GM18505 (cell line): ENCODE measurements at regions not wholly inside any gene's neighbourhood (a gene's known extent, or its start where the extent isn't known, plus 50 kb on each side); places are given as distances from the start of the nearest gene placed in this dataset.

Experiments
- ATAC-seq: cut with Tn5 transposase; IDR thresholded peaks from one replicate; pipeline ENCODE4 v1.9.1; 2021; ENCODE audit not compliant: unreplicated experiment
- POLR2A ChIP-seq: IDR thresholded peaks from 4 replicates; pipeline ENCODE4 v1.6.1; 2011; ENCODE audit warnings: borderline replicate concordance; ENCODE audit not compliant: insufficient read depth, insufficient read length; ENCODE audit errors: extremely low read depth

- no peak for ATAC-seq
These were observed 398.7 kb upstream of the MARCKS start for GRCh38 chr6:113458368-113459010.

DNA sequence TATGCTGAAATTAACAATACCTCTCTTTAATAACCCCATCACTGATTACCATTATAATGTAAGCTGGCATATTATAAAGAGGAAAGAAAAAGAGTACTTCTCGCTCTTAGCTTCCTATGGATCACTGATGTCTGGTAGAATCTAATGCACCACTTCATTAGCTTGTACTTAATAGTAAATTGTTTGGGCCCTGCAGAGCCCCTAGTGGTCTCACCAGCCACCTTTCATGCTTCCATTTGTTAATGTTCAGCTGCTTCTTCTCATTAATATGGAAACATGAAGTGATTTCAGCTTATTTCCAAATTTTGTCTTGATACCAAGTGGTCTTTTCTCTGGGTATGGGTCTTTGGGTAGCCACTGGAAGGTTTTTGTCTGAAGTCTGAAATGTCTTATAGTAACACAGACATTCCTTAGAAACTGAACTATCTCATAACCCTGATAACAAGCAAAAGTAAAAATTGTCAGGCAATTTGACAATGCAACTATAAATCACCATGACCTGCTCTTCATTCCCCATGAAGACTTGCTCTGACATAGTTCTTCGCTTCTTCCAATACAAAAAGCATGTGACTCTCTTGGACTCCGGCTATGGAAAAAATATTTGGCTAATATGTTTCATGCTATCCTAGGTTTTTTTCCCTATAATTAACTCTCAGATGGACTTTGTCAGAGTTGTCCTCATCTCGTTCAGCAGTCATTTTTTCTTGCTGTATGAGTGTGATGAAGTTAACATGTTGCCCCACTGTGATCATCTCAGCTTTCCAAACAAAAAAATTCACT is 395.8 kb upstream of the MARCKS start:
- TF ChIP-seq POLR2A, result no peak
- no peak for ATAC-seq

More at GRCh38 chr6:113458368-113459010, 398.7 kb upstream of the MARCKS start:
- no peak for TF ChIP-seq POLR2A

GRCh38 chr6:113464536-113464935 is 392.6 kb upstream of the MARCKS start:
- ATAC-seq, result no peak

GRCh38 chr6:113464960-113465359 is 392.2 kb upstream of the MARCKS start:
- no peak for TF ChIP-seq POLR2A
- ATAC-seq, result no peak

More at GRCh38 chr6:113464536-113464935, 392.6 kb upstream of the MARCKS start:
- TF ChIP-seq POLR2A, result no peak

DNA sequence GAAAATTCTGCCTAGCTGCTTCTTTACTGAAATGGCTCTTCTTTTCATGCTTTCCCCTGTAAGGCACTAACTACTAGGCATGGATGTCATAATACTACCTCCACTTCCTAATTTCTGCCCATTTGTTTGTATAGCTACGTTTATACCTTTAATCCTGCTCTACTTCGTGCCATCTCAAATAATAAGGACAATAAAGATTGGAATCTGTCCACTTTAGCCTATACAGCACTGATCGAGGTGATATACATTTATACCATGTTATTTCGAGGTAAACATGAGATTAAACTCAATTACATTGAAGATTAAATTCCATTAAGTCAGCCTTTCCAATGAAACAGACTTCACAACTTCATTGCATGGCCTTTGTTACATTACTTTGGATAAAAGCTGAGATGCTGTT is 390.6 kb upstream of the MARCKS start:
- TF ChIP-seq POLR2A, result no peak
- no peak for ATAC-seq

- TF ChIP-seq POLR2A, result no peak
These were observed 381.8 kb upstream of the MARCKS start for GRCh38 chr6:113475392-113475791.

DNA sequence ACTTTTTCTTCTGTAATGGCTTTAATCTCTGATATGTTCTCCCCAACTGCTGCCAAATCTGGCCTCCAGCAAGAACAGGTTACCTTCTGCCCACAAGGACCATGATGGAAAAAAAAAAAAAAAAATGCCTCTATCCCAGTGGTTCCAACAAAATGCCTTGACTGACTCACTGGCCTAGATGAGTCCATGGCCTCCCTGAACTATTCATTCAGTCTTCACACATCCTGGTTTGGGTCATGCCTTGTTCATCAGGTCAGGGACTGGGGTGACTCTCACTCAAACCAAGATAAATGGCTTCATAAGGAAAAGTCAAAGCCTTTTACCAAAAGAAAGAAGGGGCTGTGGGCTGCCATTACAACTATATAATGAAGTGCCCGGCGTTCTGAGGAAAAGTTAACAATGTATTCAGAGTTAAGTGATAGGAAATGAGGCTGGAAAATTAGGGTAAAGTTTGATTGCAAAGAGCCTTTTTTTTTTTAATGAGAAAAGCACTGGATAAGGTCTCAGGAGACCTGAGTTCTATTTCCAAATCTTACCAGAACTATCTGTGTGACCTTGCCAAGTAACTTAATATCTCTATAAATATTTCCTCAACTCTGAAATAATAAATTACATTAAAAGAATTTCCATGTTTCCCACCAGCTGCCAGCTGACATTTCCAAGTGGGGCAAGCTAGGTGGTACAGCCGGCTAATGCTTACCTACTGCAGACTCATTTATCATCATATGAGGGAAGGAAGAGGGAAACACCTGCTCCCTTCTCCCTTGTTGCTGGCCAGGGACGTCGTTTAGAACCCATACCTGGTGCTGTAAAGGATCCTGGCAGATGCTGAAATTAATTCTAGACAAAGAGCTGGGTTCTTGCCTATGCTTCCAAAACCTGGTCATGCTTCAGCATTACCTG is 380.0 kb upstream of the MARCKS start:
- no peak for TF ChIP-seq POLR2A
- ATAC-seq, result no peak

More at GRCh38 chr6:113475392-113475791, 381.8 kb upstream of the MARCKS start:
- ATAC-seq, result no peak

- no peak for ATAC-seq
These were observed 376.5 kb upstream of the MARCKS start for GRCh38 chr6:113480616-113481015.

GRCh38 chr6:113481458-113481857 is 375.7 kb upstream of the MARCKS start:
- TF ChIP-seq POLR2A, result no peak
- no peak for ATAC-seq

More at GRCh38 chr6:113480616-113481015, 376.5 kb upstream of the MARCKS start:
- TF ChIP-seq POLR2A, result no peak

DNA sequence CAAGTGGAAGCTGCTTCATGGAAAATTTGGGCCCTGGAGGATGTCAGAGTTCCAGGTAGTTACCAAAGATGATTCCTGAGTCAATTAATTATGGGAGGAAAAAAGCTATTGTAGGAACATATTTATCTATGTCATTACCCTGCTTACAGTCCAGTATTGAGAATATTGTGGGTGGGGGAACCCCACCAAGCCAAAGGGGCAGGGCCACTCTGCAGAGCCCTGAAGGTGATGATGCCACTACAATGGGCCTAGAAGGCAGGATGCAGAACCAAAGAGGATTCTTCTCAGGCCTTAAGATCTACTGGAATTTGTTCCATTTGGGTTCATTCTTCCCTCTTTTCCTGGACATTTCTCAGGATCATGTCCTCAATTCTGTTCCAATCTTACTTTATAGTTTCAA is 375.2 kb upstream of the MARCKS start:
- ATAC-seq, result no peak

GRCh38 chr6:113482771-113483170 is 374.4 kb upstream of the MARCKS start:
- TF ChIP-seq POLR2A, result no peak

More for the DNA sequence above, 375.2 kb upstream of the MARCKS start:
- no peak for TF ChIP-seq POLR2A

GRCh38 chr6:113486199-113486598 is 370.9 kb upstream of the MARCKS start:
- ATAC-seq, result no peak

More at GRCh38 chr6:113482771-113483170, 374.4 kb upstream of the MARCKS start:
- no peak for ATAC-seq

DNA sequence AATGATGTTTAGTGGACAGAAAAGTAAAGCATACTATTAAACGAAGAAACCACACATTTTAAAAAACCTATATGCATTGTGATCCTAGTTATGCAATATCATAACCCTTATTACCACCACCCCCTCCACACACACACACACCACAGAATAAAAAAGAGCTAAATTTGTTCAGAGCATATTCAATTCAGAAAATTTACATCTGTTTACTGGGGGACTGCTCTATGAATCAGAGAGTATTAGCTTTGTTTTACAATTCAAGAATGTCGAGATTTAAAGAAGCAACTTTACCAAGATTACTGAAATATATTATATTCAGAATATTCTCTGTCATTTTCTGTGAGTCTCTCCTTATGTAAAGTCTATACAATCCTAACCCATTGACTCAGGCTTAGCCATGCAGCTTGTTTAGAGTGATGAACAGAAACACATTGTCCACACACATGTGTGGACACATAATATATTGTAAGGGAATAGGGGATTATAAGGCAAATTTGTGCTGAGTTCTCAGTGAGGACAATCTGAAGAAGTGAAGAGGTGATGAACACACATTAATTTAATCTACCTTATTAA is 369.6 kb upstream of the MARCKS start:
- no peak for TF ChIP-seq POLR2A
- ATAC-seq, result no peak

More at GRCh38 chr6:113486199-113486598, 370.9 kb upstream of the MARCKS start:
- no peak for TF ChIP-seq POLR2A

DNA sequence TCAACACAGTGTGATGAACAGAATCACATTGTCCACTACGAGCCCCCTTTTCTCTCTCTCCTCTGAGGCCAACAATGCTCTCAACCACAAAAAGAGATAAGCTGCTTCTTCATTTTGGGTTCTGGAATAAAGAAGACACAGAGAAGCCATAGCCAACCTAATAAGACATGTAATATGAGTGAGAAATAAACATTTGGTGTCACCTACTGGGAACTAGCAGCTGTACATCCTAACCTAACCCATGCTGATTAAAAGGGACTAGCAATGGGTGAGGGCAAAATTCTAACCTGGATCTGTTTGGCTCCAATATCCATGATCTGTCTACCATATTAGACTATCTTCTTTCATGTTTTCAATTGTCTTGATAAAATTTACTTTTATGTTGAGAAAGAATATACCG is 369.1 kb upstream of the MARCKS start:
- no peak for ATAC-seq
- TF ChIP-seq POLR2A, result no peak
